Loucy (cell line): ENCODE measurements at regions not wholly inside any gene's neighbourhood (a gene's known extent, or its start where the extent isn't known, plus 50 kb on each side); places are given as distances from the start of the nearest gene placed in this dataset.

Source experiments
- H2AFZ ChIP-seq: fragments of 200-600 bp; sonication (generic); 2 replicates; pipeline ENCODE4 v1.6.0; 2016; ENCODE audit warnings: antibody characterized with exemption, mild to moderate bottlenecking, low read length, moderate library complexity
- H3F3A ChIP-seq: fragments of 200-600 bp; 2 replicates; pipeline ENCODE4 v1.6.0; 2016; ENCODE audit warnings: antibody characterized with exemption, low read depth, mild to moderate bottlenecking
- H3K27me3 ChIP-seq: fragments of 200-600 bp; sonication (generic); 2 replicates; pipeline ENCODE4 v1.6.1; 2014; ENCODE audit warnings: low read length, mild to moderate bottlenecking; ENCODE audit not compliant: insufficient read depth, poor library complexity, severe bottlenecking
- H3K36me3 ChIP-seq: fragments of 200-600 bp; sonication (generic); 2 replicates; pipeline ENCODE4 v1.6.1; 2016; ENCODE audit warnings: low read length; ENCODE audit not compliant: insufficient read depth
- H3K4me1 ChIP-seq: fragments of 200-600 bp; sonication (generic); 2 replicates; pipeline ENCODE4 v1.5.1; 2014; ENCODE audit warnings: low read length, mild to moderate bottlenecking; ENCODE audit not compliant: insufficient read depth, poor library complexity, severe bottlenecking
- H3K4me2 ChIP-seq: fragments of 200-600 bp; sonication (generic); 2 replicates; pipeline ENCODE4 v1.6.0; 2014; ENCODE audit warnings: antibody characterized with exemption, low read length, low read depth, mild to moderate bottlenecking; ENCODE audit not compliant: poor library complexity, severe bottlenecking
- H3K4me3 ChIP-seq: fragments of 200-600 bp; sonication (generic); 2 replicates; pipeline ENCODE4 v1.5.1; 2014; ENCODE audit warnings: low read length, mild to moderate bottlenecking, mixed read lengths; ENCODE audit not compliant: poor library complexity, severe bottlenecking
- H3K79me2 ChIP-seq: fragments of 200-600 bp; sonication (generic); 2 replicates; pipeline ENCODE4 v1.6.1; 2014; ENCODE audit warnings: low read length; ENCODE audit not compliant: insufficient read depth
- H3K9ac ChIP-seq: fragments of 200-600 bp; sonication (generic); 2 replicates; pipeline ENCODE4 v1.6.0; 2014; ENCODE audit warnings: mild to moderate bottlenecking, low read depth, low read length, moderate library complexity; ENCODE audit not compliant: poor library complexity, severe bottlenecking
- H3K9me2 ChIP-seq: fragments of 200-600 bp; sonication (generic); replicated peaks from 2 replicates; pipeline ENCODE4 v1.6.1; 2016; ENCODE audit warnings: low read depth, low read length, mixed read lengths
- H3K9me3 ChIP-seq: fragments of 200-600 bp; sonication (generic); 2 replicates; pipeline ENCODE4 v1.6.1; 2014; ENCODE audit warnings: mild to moderate bottlenecking, antibody characterized with exemption, low read length, low read depth; ENCODE audit not compliant: insufficient read depth
- H4K20me1 ChIP-seq: fragments of 200-600 bp; sonication (generic); 2 replicates; pipeline ENCODE4 v1.6.0; 2014; ENCODE audit warnings: antibody characterized with exemption, low read length, mild to moderate bottlenecking; ENCODE audit not compliant: insufficient read depth, poor library complexity, severe bottlenecking
- EZH2phosphoT487 ChIP-seq: fragments of 200-600 bp; IDR thresholded peaks from 2 replicates; pipeline ENCODE4 v1.6.1; 2018; ENCODE audit warnings: antibody characterized with exemption, mild to moderate bottlenecking, moderate library complexity, borderline replicate concordance
- TF ChIP-seq, protein P1 (sequence below): fragments of 200-600 bp; sonication (generic); conservative IDR thresholded peaks from 2 replicates; pipeline ENCODE4 v1.5.1; 2014; ENCODE audit warnings: mild to moderate bottlenecking, antibody characterized with exemption, low read length

DNA sequence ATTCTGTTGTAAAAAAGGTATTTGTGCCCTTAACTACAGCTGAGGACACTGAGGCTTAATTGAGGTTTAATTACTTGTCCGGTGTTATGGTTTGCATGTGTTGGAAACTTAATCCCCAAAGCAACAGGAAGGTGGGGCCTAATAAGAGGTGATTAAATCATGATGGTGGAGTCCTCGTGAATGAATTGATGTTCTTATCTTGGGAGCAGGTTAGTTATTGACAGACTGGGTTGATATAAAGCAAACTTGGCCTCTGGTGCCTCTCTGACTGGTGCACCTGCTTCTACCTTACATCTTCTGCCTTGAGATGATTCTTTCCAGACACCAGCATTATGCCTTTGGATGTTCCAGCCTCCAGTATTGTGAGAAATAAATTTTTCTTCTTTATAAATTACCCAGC lies 306.5 kb upstream of the HS3ST5 start:
- no peaks in the 10 kb centered on the region for H3K4me1 ChIP-seq
- no peak overlapping the region for H3K4me3 ChIP-seq
- no peaks in the 10 kb centered on the region for H3K27me3 ChIP-seq
- no peak overlapping the region for H3K9ac ChIP-seq
- no peaks in the 10 kb centered on the region for H3K9me3 ChIP-seq
- H3K79me2 ChIP-seq, result no peaks in the 10 kb centered on the region
- H3K4me2 ChIP-seq, result no peak overlapping the region
- no peaks in the 10 kb centered on the region for H3F3A ChIP-seq
- no peaks in the 10 kb centered on the region for H3K9me2 ChIP-seq
- no peak overlapping the region for H2AFZ ChIP-seq
- no peaks in the 10 kb centered on the region for H4K20me1 ChIP-seq
- no peaks in the 10 kb centered on the region for H3K36me3 ChIP-seq
- TF ChIP-seq, protein P1, sequence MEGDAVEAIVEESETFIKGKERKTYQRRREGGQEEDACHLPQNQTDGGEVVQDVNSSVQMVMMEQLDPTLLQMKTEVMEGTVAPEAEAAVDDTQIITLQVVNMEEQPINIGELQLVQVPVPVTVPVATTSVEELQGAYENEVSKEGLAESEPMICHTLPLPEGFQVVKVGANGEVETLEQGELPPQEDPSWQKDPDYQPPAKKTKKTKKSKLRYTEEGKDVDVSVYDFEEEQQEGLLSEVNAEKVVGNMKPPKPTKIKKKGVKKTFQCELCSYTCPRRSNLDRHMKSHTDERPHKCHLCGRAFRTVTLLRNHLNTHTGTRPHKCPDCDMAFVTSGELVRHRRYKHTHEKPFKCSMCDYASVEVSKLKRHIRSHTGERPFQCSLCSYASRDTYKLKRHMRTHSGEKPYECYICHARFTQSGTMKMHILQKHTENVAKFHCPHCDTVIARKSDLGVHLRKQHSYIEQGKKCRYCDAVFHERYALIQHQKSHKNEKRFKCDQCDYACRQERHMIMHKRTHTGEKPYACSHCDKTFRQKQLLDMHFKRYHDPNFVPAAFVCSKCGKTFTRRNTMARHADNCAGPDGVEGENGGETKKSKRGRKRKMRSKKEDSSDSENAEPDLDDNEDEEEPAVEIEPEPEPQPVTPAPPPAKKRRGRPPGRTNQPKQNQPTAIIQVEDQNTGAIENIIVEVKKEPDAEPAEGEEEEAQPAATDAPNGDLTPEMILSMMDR, result no peak
- TF ChIP-seq EZH2phosphoT487, result no peak

DNA sequence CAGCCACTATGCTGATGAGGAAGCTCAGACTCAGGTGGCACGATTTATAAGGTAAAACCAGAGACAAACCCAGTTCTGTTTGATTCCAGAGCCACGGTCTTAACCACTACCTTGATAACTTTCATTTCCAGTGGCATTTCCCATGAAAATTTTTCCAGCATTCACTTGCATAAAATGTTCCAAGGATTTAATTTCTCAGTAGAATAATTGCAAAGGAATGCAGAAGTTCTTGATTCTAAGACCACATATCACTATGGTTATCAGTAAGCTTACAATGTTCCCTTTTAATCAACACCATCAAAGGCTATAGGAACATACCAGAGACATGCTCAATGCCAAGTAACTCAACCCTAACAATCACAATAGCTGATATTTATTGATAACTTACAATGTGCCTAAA lies 306.0 kb upstream of the HS3ST5 start:
- no peaks in the 10 kb centered on the region for H3K9me3 ChIP-seq
- TF ChIP-seq, protein P1, result no peak
- TF ChIP-seq EZH2phosphoT487, result no peak
- no peaks in the 10 kb centered on the region for H3K36me3 ChIP-seq
- H3K27me3 ChIP-seq, result no peaks in the 10 kb centered on the region
- no peak overlapping the region for H2AFZ ChIP-seq
- no peak overlapping the region for H3K4me3 ChIP-seq
- H3F3A ChIP-seq, result no peaks in the 10 kb centered on the region
- no peaks in the 10 kb centered on the region for H3K4me1 ChIP-seq
- no peaks in the 10 kb centered on the region for H3K79me2 ChIP-seq
- no peaks in the 10 kb centered on the region for H4K20me1 ChIP-seq
- no peak overlapping the region for H3K9ac ChIP-seq
- H3K4me2 ChIP-seq, result no peak overlapping the region
- no peaks in the 10 kb centered on the region for H3K9me2 ChIP-seq

DNA sequence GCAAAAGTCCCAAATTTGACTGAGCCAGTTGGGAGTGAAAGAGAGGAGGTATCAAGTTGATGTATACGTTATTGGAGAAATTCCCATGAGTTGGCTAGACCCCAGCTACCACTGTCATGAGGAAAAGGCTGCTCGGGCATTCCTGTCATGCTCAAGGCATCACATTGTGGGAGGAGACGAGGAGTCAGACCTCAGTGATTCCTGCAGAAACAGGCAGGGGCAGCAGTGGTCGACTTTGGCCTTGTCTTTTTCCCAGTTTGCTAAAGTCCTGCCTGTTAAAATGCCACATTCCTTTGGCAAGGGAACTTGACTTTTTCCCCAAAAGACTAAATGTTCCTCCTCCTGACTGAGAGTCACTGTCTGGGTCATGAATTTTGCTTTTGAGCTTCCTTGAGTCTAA lies 295.5 kb upstream of the HS3ST5 start:
- H3K9me3 ChIP-seq, result no peaks in the 10 kb centered on the region
- TF ChIP-seq EZH2phosphoT487, result no peak
- TF ChIP-seq, protein P1, result no peak

More for the DNA sequence above, 295.5 kb upstream of the HS3ST5 start:
- H3K79me2 ChIP-seq, result no peaks in the 10 kb centered on the region
- no peaks in the 10 kb centered on the region for H4K20me1 ChIP-seq
- H3K27me3 ChIP-seq, result no peaks in the 10 kb centered on the region
- no peaks in the 10 kb centered on the region for H3F3A ChIP-seq
- H3K4me1 ChIP-seq, result no peaks in the 10 kb centered on the region
- H3K4me2 ChIP-seq, result no peak overlapping the region
- H3K4me3 ChIP-seq, result no peak overlapping the region
- no peaks in the 10 kb centered on the region for H3K9me2 ChIP-seq
- no peak overlapping the region for H2AFZ ChIP-seq
- no peaks in the 10 kb centered on the region for H3K36me3 ChIP-seq
- H3K9ac ChIP-seq, result no peak overlapping the region
